Nephron (organoid): ENCODE measurements at regions not wholly inside any gene's neighbourhood (a gene's known extent, or its start where the extent isn't known, plus 50 kb on each side); places are given as distances from the start of the nearest gene placed in this dataset.
"Not testable (repeated sequence)": the region's sequence is repeated elsewhere in the genome, so short reads cannot be mapped to it uniquely, and the experiment has no call there.

ENCODE experiments used
- H3K27ac Mint-ChIP-seq, 3 experiments: 2 replicates each; pipeline ENCODE4 v1.8.0; 2020; ENCODE audit warnings: mixed read lengths in 3 of 3, mild to moderate bottlenecking in 2 of 3, moderate library complexity in 1 of 3
- H3K27me3 Mint-ChIP-seq: 2 replicates; pipeline ENCODE4 v1.8.0; 2021; ENCODE audit warnings: low read depth, mild to moderate bottlenecking, moderate library complexity, mixed read lengths
- H3K36me3 Mint-ChIP-seq: 2 replicates; pipeline ENCODE4 v1.8.0; 2020; ENCODE audit warnings: low read depth, mixed read lengths
- H3K4me1 Mint-ChIP-seq: 2 replicates; pipeline ENCODE4 v1.8.0; 2020; ENCODE audit warnings: mixed read lengths
- H3K4me3 Mint-ChIP-seq, 3 experiments: 2 replicates each; pipeline ENCODE4 v1.8.0; 2020; ENCODE audit warnings: mild to moderate bottlenecking in 3 of 3, mixed read lengths in 3 of 3, moderate library complexity in 2 of 3
- H3K9me3 Mint-ChIP-seq: 2 replicates; pipeline ENCODE4 v1.8.0; 2020; ENCODE audit warnings: mixed read lengths
- CTCF ChIP-seq, 3 experiments: fragments of 200-600 bp; sonication (generic); IDR thresholded peaks; one replicate each; pipeline ENCODE4 v1.5.0; 2021; ENCODE audit warnings: antibody characterized with exemption in 3 of 3; ENCODE audit not compliant: unreplicated experiment in 3 of 3

GRCh38 chr5:2865856-2866255 lies 114.4 kb upstream of the IRX2 start:
- no peak overlapping the region for H3K4me3 Mint-ChIP-seq
- no peaks in the 10 kb centered on the region for H3K9me3 Mint-ChIP-seq
- H3K36me3 Mint-ChIP-seq: no peaks in the 10 kb centered on the region
- peaks cover 6% of the 10 kb centered on the region for H3K4me1 Mint-ChIP-seq
- no peak for TF ChIP-seq CTCF (IDR thresholded peaks at IDR 0.05; ENCODE audit: unreplicated experiment in 3 of 3)
- H3K27me3 Mint-ChIP-seq: peaks cover 32% of the 10 kb centered on the region
- no peak overlapping the region for H3K27ac Mint-ChIP-seq

- Mint-ChIP-seq H3K27me3 (peaks cover 27% of the 10 kb centered on the region), H3K27ac (no peak overlapping the region), H3K4me1 (peaks cover 6% of the 10 kb centered on the region), H3K36me3 (no peaks in the 10 kb centered on the region), H3K4me3 (no peak overlapping the region), H3K9me3 (no peaks in the 10 kb centered on the region)
- no peak for TF ChIP-seq CTCF (IDR thresholded peaks at IDR 0.05; ENCODE audit: unreplicated experiment in 3 of 3)
Measured at GRCh38 chr5:2864515-2865105, 113.1 kb upstream of the IRX2 start.

- Mint-ChIP-seq H3K9me3 (no peaks in the 10 kb centered on the region), H3K36me3 (no peaks in the 10 kb centered on the region), H3K4me3 (no peak overlapping the region), H3K27ac (no peak overlapping the region), H3K27me3 (peaks cover 27% of the 10 kb centered on the region), H3K4me1 (peaks cover 6% of the 10 kb centered on the region)
- no peak for TF ChIP-seq CTCF (IDR thresholded peaks at IDR 0.05; ENCODE audit: unreplicated experiment in 3 of 3)
Measured at GRCh38 chr5:2863675-2864433, 112.4 kb upstream of the IRX2 start.

GRCh38 chr5:2863133-2863532 lies 111.7 kb upstream of the IRX2 start:
- peaks cover 6% of the 10 kb centered on the region for H3K4me1 Mint-ChIP-seq

GRCh38 chr5:2862176-2862575 lies 110.7 kb upstream of the IRX2 start:
- peaks cover 21% of the 10 kb centered on the region for H3K27me3 Mint-ChIP-seq
- not testable (repeated sequence) for H3K36me3 Mint-ChIP-seq, H3K4me1 Mint-ChIP-seq, H3K4me3 Mint-ChIP-seq, H3K27ac Mint-ChIP-seq, H3K9me3 Mint-ChIP-seq

More at GRCh38 chr5:2863133-2863532, 111.7 kb upstream of the IRX2 start:
- Mint-ChIP-seq H3K27me3 (peaks cover 23% of the 10 kb centered on the region), H3K4me3 (no peak overlapping the region), H3K9me3 (no peaks in the 10 kb centered on the region), H3K36me3 (no peaks in the 10 kb centered on the region), H3K27ac (no peak overlapping the region)
- TF ChIP-seq CTCF (IDR thresholded peaks at IDR 0.05; ENCODE audit: unreplicated experiment in 3 of 3): no peak

GRCh38 chr5:2861605-2862004 lies 110.1 kb upstream of the IRX2 start:
- peaks cover 15% of the 10 kb centered on the region for H3K27me3 Mint-ChIP-seq
- no peak for TF ChIP-seq CTCF (IDR thresholded peaks at IDR 0.05; ENCODE audit: unreplicated experiment in 3 of 3)
- no peaks in the 10 kb centered on the region for H3K4me1 Mint-ChIP-seq
- H3K36me3 Mint-ChIP-seq: no peaks in the 10 kb centered on the region
- H3K9me3 Mint-ChIP-seq: no peaks in the 10 kb centered on the region
- H3K27ac Mint-ChIP-seq: no peak overlapping the region
- no peak overlapping the region for H3K4me3 Mint-ChIP-seq
